Common myeloid progenitor, CD34-positive (primary cell): ENCODE measurements at regions not wholly inside any gene's neighbourhood (a gene's known extent, or its start where the extent isn't known, plus 50 kb on each side); places are given as distances from the start of the nearest gene placed in this dataset.

ENCODE experiments used
- CTCF ChIA-PET: fragments of 350-600 bp; sonication (Branson Sonifier 250); formaldehyde crosslinking; loops from one replicate; lab custom pipeline; 2021; ENCODE audit warnings: antibody characterized with exemption; lab: Charles Lee
- POLR2A ChIA-PET: fragments of 350-600 bp; sonication (Branson Sonifier 250); formaldehyde crosslinking; loops from one replicate; lab custom pipeline; 2021; ENCODE audit warnings: antibody characterized with exemption; lab: Charles Lee
- DNase-seq, 3 donors: peaks; one replicate each; pipeline versions ENCODE4 v3.0.0 to v3.0.0-alpha.2; 2013
- H3K27ac ChIP-seq, 2 experiments: 1 replicate in 1 of 2; 2 replicates in 1 of 2; pipeline ENCODE4 v1.7.0; 2013; ENCODE audit warnings: inconsistent platforms in 2 of 2, low read length in 2 of 2, mild to moderate bottlenecking in 2 of 2, low read depth in 1 of 2, moderate library complexity in 1 of 2; ENCODE audit not compliant: severe bottlenecking in 2 of 2, insufficient read depth in 1 of 2, poor library complexity in 1 of 2
- H3K27me3 ChIP-seq, 5 experiments: replicated peaks in 2 of 5; 1 replicate in 3 of 5; 2 replicates in 2 of 5; pipeline versions ENCODE4 v1.6.1 to v1.7.0; 2013; ENCODE audit warnings: low read length in 4 of 5, mild to moderate bottlenecking in 2 of 5, moderate library complexity in 2 of 5, inconsistent platforms in 1 of 5; ENCODE audit not compliant: insufficient read depth in 5 of 5, control insufficient read depth in 4 of 5
- H3K36me3 ChIP-seq, 4 experiments: 1 replicate in 2 of 4; 2 replicates in 2 of 4; pipeline versions ENCODE4 v1.6.1 to v1.7.0; 2013; ENCODE audit warnings: low read length in 3 of 4, control low read depth in 1 of 4, mild to moderate bottlenecking in 1 of 4; ENCODE audit not compliant: control insufficient read depth in 4 of 4, insufficient read depth in 4 of 4
- H3K4me1 ChIP-seq, 4 experiments: 1 replicate in 3 of 4; 2 replicates in 1 of 4; pipeline versions ENCODE4 v1.6.1 to v1.7.1; 2013; ENCODE audit warnings: low read length in 3 of 4, mild to moderate bottlenecking in 3 of 4, control low read depth in 1 of 4, inconsistent platforms in 1 of 4, moderate library complexity in 1 of 4; ENCODE audit not compliant: control insufficient read depth in 4 of 4, insufficient read depth in 4 of 4; ENCODE audit errors: control extremely low read depth in 1 of 4
- H3K4me3 ChIP-seq, 7 experiments: 1 replicate in 4 of 7; 2 replicates in 3 of 7; pipeline versions ENCODE4 v1.5.1 to v1.7.0; 2013; ENCODE audit warnings: mild to moderate bottlenecking in 7 of 7, low read length in 6 of 7, moderate library complexity in 6 of 7, inconsistent platforms in 2 of 7, low read depth in 2 of 7, control low read depth in 1 of 7; ENCODE audit not compliant: insufficient read depth in 4 of 7, control insufficient read depth in 1 of 7; ENCODE audit errors: extremely low read depth in 1 of 7
- H3K9me3 ChIP-seq, 5 experiments: 1 replicate in 4 of 5; 2 replicates in 1 of 5; pipeline versions ENCODE4 v1.6.1 to v1.7.1; 2013; ENCODE audit warnings: low read length in 4 of 5, mild to moderate bottlenecking in 2 of 5, inconsistent platforms in 1 of 5, low read depth in 1 of 5, moderate library complexity in 1 of 5; ENCODE audit not compliant: control insufficient read depth in 4 of 5, insufficient read depth in 2 of 5; ENCODE audit errors: control extremely low read depth in 1 of 5
- WGBS: methylation state at CpG from one replicate; pipeline ENCODE4 v1.1.5; 2013; ENCODE audit not compliant: insufficient coverage; 5-methylcytosine and 5-hydroxymethylcytosine counted together

GRCh38 chr1:209399800-209400199 is 183.7 kb upstream of the CAMK1G start:
- Histone ChIP-seq H3K4me3 (no peak overlapping the region), H3K36me3 (no peaks in the 10 kb centered on the region), H3K27me3 (no peaks in the 10 kb centered on the region), H3K27ac (peak overlapping the region; percentile 90 to 93), H3K9me3 (no peaks in the 10 kb centered on the region), H3K4me1 (peaks cover 6 to 54% (median 34%) of the 10 kb centered on the region in 4 experiments)
- CTCF ChIA-PET: interaction anchor here (0.8 to 3.5 kb wide), 4 partner anchors 15 to 47 kb away, joined by 3 to 18 read pairs (median 3); no protein-coding TSS in a partner anchor
- DNase-seq: no peak
- POLR2A ChIA-PET: no interaction called here
- no CpG with 5 or more reads among the region's 1 CpG for WGBS

DNA sequence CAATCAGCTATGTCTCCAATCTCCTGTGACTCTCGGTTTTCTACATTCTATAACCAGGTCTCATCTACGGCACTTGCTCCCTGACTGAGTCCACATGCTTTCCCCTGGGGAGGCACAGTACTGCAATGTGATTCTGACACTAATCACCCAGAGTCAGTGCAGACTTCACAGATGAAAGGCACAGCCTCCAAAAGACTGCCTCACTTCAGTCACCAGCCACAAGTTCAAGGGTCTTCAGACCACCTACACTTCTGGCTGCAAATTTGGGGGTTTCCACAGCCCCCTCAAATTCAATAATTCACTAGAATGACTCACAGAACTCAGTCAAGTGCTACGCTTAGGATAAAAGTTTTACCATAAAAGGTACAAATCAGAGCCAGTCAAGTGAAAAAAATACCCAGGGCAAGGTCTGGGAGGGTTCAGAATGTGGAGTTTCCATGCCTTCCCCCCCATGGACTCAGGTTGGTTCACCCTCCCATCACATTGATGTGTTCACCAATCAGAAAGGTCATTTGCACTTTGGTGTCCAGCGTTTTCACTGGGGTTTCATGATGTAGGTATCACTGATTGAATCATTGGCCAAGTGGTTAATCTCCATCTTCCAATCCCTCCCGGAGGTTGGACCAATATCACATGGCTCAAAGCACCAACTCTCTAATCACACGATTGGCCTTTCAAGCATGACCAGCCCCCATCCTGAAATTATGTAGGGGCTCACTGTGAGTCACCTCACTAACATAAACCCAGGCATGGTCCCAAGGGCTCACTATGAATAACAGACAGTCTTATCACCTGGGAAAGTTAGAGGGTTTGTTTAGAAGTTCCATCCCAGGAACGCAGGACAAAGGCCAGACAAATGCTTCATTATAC is 182.9 kb upstream of the CAMK1G start:
- H3K4me1 ChIP-seq: peaks cover 6 to 57% (median 39%) of the 10 kb centered on the region in 4 experiments
- H3K9me3 ChIP-seq: no peaks in the 10 kb centered on the region
- 100% methylated on average over 5 of the region's 7 CpGs for whole genome bisulfite sequencing
- POLR2A ChIA-PET: no interaction called here
- H3K4me3 ChIP-seq: no peak overlapping the region
- no peak overlapping the region for H3K27ac ChIP-seq
- no peaks in the 10 kb centered on the region for H3K36me3 ChIP-seq
- DNase-seq: peak in 1 of 3 donors; percentile 24
- CTCF ChIA-PET: interaction anchor here (0.8 kb wide), 1 partner anchor 17 kb away, joined by 3 read pairs; no protein-coding TSS in a partner anchor
- H3K27me3 ChIP-seq: no peaks in the 10 kb centered on the region

GRCh38 chr1:209402697-209403096 is 180.8 kb upstream of the CAMK1G start:
- no peak overlapping the region for H3K27ac ChIP-seq
- H3K4me1 ChIP-seq: peaks cover 6 to 52% (median 35%) of the 10 kb centered on the region in 4 experiments
- POLR2A ChIA-PET: no interaction called here
- H3K9me3 ChIP-seq: no peaks in the 10 kb centered on the region
- H3K4me3 ChIP-seq: no peak overlapping the region
- WGBS: 100% methylated on average over 2 of the region's 2 CpGs
- no peaks in the 10 kb centered on the region for H3K27me3 ChIP-seq
- CTCF ChIA-PET: interaction anchor here (1.0 to 1.4 kb wide), 2 partner anchors 10 to 19 kb away, joined by 3 to 4 read pairs; no protein-coding TSS in a partner anchor
- DNase-seq: peak in 2 of 3 donors; percentile 53 to 63
- no peaks in the 10 kb centered on the region for H3K36me3 ChIP-seq

DNA sequence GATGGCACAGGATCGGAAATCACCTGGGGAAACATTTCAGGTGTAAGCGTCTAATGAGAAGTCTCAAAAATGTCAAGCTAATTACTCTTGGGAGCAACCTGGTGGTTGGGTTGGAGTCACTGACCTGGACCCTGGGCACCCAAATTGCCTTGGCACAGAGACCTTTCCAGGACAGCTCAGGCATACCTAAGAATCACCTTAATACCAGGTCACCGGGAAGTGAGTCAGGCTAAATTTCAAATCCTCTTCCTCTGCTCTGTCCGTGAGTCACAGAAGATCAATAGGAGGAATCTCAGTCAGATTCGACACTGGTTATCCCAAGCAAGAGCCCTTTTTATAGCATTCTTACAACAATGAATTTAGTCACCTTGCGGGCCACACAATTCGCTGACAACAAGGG is 179.6 kb upstream of the CAMK1G start:
- Histone ChIP-seq H3K36me3 (no peaks in the 10 kb centered on the region), H3K9me3 (no peaks in the 10 kb centered on the region), H3K4me1 (peaks cover 5 to 40% (median 23%) of the 10 kb centered on the region in 4 experiments), H3K4me3 (no peak overlapping the region), H3K27ac (no peak overlapping the region), H3K27me3 (no peaks in the 10 kb centered on the region)
- POLR2A ChIA-PET: no interaction called here
- 82% methylated on average over 6 of the region's 7 CpGs for WGBS
- no peak for DNase-seq
- CTCF ChIA-PET: no interaction called here

- Histone ChIP-seq H3K36me3 (no peaks in the 10 kb centered on the region), H3K9me3 (no peaks in the 10 kb centered on the region), H3K27me3 (no peaks in the 10 kb centered on the region), H3K4me1 (peaks cover 0 to 34% (median 17%) of the 10 kb centered on the region in 4 experiments), H3K27ac (no peak overlapping the region), H3K4me3 (no peak overlapping the region)
- CTCF ChIA-PET: interaction anchor here (0.8 to 1.3 kb wide), 2 partner anchors 11 to 50 kb away, joined by 3 to 5 read pairs; no protein-coding TSS in a partner anchor
- no peak for DNase-seq
- WGBS: no CpG with 5 or more reads among the region's 3 CpGs
- POLR2A ChIA-PET: no interaction called here
These were observed 178.9 kb upstream of the CAMK1G start for GRCh38 chr1:209404577-209404976.

GRCh38 chr1:209405183-209405814 is 178.2 kb upstream of the CAMK1G start:
- H3K4me1 ChIP-seq: peaks cover 0 to 27% (median 14%) of the 10 kb centered on the region in 4 experiments
- WGBS: 50% methylated on average over 2 of the region's 5 CpGs
- H3K27me3 ChIP-seq: no peaks in the 10 kb centered on the region
- H3K4me3 ChIP-seq: no peak overlapping the region
- DNase-seq: peak in 2 of 3 donors; percentile 55
- no peaks in the 10 kb centered on the region for H3K9me3 ChIP-seq
- no peak overlapping the region for H3K27ac ChIP-seq
- H3K36me3 ChIP-seq: no peaks in the 10 kb centered on the region
- ChIA-PET CTCF (interaction anchor here (0.6 to 1.8 kb wide), 5 partner anchors 11 to 676 kb away, joined by 3 to 6 read pairs (median 4); no protein-coding TSS in a partner anchor), POLR2A (interaction anchor here (0.6 kb wide), 1 partner anchor 32 kb away, joined by 3 read pairs; no protein-coding TSS in a partner anchor)
